ENCODE measurements at regions not wholly inside any gene's neighbourhood (a gene's known extent, or its start where the extent isn't known, plus 50 kb on each side); places are given as distances from the start of the nearest gene placed in this dataset.

DNA sequence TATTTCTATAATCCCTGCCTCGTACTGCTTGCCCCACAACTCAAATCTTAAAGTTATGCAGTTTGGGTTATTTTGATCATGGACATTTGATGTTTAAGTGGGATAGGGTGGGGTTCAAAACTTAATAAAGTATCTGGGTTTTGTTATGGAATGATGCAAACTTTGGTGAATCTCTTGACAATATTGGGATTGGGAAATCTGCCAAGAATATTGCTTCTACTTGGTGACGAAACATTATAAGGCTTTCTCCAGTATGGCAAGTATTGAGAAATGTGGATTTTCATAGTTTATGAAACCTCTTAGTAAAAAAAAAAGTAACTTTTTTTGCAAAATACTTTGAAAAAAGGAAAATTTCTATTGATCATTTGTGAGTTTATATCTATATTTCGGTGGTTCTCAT lies 130.8 kb upstream of the SFRP2 start:
- TF ChIP-seq, protein P1, sequence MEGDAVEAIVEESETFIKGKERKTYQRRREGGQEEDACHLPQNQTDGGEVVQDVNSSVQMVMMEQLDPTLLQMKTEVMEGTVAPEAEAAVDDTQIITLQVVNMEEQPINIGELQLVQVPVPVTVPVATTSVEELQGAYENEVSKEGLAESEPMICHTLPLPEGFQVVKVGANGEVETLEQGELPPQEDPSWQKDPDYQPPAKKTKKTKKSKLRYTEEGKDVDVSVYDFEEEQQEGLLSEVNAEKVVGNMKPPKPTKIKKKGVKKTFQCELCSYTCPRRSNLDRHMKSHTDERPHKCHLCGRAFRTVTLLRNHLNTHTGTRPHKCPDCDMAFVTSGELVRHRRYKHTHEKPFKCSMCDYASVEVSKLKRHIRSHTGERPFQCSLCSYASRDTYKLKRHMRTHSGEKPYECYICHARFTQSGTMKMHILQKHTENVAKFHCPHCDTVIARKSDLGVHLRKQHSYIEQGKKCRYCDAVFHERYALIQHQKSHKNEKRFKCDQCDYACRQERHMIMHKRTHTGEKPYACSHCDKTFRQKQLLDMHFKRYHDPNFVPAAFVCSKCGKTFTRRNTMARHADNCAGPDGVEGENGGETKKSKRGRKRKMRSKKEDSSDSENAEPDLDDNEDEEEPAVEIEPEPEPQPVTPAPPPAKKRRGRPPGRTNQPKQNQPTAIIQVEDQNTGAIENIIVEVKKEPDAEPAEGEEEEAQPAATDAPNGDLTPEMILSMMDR (IDR thresholded peaks at IDR 0.05; ENCODE audit: insufficient read depth, low read length, poor library complexity, severe bottlenecking) = no peak
- no peak for TF ChIP-seq EZH2phosphoT487 (conservative IDR thresholded peaks at IDR 0.05; ENCODE audit: low read length)
